D721Med (cell line): ENCODE measurements at regions not wholly inside any gene's neighbourhood (a gene's known extent, or its start where the extent isn't known, plus 50 kb on each side); places are given as distances from the start of the nearest gene placed in this dataset.

Experiments used
- DNase-seq: peaks from one replicate; pipeline ENCODE4 v3.0.0; 2011; ENCODE audit warnings: low spot score; ENCODE audit not compliant: insufficient read length
- FAIRE-seq: peaks from 2 replicates; lab custom pipeline; 2011; peaks lifted over from hg19 to GRCh38; lab: Jason Lieb, UNC
- TF ChIP-seq, protein P1 (sequence below): IDR thresholded peaks from 2 replicates; pipeline ENCODE4 v1.5.1; 2012; ENCODE audit warnings: mild to moderate bottlenecking, control low read depth; ENCODE audit not compliant: insufficient read depth; ENCODE audit errors: missing control alignments

DNA sequence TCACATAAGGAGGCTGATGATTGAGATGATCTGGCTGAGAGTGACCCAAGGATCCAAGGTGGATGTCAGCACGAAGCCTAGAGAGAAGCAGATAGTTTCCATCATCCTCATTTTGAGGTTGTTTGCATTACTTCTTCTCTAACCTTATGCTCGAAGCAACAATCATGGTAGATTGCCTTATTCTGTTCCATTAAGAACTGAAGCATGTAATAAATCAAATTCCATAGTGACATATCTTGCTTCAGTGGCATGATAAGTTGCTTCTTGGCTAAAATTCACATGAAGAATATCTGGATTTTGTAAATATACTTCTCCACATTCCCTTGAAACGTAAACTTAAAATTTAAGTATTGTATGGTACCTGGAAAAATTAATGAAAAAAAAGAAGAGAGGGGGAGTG, 377.8 kb upstream of the DACH1 start:
- no peak for FAIRE-seq
- TF ChIP-seq, protein P1, sequence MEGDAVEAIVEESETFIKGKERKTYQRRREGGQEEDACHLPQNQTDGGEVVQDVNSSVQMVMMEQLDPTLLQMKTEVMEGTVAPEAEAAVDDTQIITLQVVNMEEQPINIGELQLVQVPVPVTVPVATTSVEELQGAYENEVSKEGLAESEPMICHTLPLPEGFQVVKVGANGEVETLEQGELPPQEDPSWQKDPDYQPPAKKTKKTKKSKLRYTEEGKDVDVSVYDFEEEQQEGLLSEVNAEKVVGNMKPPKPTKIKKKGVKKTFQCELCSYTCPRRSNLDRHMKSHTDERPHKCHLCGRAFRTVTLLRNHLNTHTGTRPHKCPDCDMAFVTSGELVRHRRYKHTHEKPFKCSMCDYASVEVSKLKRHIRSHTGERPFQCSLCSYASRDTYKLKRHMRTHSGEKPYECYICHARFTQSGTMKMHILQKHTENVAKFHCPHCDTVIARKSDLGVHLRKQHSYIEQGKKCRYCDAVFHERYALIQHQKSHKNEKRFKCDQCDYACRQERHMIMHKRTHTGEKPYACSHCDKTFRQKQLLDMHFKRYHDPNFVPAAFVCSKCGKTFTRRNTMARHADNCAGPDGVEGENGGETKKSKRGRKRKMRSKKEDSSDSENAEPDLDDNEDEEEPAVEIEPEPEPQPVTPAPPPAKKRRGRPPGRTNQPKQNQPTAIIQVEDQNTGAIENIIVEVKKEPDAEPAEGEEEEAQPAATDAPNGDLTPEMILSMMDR = no peak
- no peak for DNase-seq

DNA sequence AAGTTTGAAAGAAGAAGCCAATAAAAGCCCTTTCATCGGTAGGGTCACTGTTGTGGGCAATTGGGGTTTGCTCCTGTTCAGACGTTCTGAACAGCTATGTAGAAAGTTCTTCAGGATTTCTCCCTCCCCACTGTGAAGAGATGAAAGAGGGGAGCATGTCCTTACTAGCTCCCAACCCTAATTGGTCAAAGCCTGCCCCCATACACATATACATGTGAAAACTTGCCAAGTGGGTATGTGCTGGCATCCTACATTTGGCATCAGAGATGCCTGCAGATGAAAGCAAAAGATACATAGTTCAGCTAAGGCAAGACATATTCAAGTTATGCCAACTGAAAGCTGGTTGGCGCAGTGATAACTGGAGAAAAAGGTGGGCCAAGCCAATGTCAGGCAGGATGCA, 363.1 kb upstream of the DACH1 start:
- TF ChIP-seq, protein P1 = no peak
- FAIRE-seq (no peak), DNase-seq (no peak)

- DNase-seq = no peak
- TF ChIP-seq, protein P1 = no peak
- no peak for FAIRE-seq
Measured at GRCh38 chr13:72229067-72229466, 362.1 kb upstream of the DACH1 start.

DNA sequence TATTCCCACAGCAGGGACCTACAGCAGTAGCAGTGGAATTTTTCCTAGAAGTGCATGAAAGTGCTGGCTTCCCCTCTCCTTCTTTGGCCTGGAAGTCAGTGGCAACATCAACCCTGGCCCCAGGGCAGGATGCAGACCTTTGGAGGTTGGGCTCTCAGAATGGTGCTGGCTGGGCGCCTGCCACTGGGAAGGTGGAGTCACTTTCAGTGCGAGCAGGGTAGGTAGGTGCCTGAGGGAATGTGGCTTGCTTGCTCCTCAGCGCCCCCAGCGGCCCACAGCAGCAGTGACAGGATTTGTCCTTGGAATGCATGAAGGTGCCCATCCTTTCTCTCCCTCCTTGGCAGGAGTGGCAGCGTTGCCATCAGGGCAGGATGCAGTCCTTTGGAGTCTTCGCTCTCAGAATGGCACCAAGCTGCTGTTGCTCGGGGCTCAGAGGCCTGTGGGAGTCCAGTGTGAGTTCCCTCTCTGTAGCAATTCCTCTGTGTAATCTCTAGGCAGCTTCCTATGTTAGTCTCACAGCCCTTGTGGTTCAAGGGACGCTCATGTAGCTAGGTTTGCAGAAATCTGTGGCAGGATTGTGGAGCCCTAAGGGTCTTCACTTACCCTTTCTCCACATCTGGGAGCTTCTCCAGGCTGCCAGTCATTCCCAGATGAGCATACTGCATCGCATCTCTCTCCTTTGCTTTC, 354.4 kb upstream of the DACH1 start:
- TF ChIP-seq, protein P1 = peak; percentile 68
- no peak for DNase-seq
- no peak for FAIRE-seq

- no peak for DNase-seq
- no peak for FAIRE-seq
- TF ChIP-seq, protein P1 = no peak
Measured at GRCh38 chr13:72218966-72219365, 352.0 kb upstream of the DACH1 start.

- TF ChIP-seq, protein P1 = no peak
- no peak for FAIRE-seq
Measured at GRCh38 chr13:72217142-72217541, 350.1 kb upstream of the DACH1 start.

GRCh38 chr13:72208112-72208645, 341.2 kb upstream of the DACH1 start:
- FAIRE-seq (peak; percentile 32), DNase-seq (no peak)
- TF ChIP-seq, protein P1 = no peak

More at GRCh38 chr13:72217142-72217541, 350.1 kb upstream of the DACH1 start:
- no peak for DNase-seq
